Large intestine (tissue), 3 donors: ENCODE measurements at regions not wholly inside any gene's neighbourhood (a gene's known extent, or its start where the extent isn't known, plus 50 kb on each side); places are given as distances from the start of the nearest gene placed in this dataset.

Source experiments
- DNase-seq, 2 donors: peaks; one replicate each; pipeline versions ENCODE4 v3.0.0 to v3.0.0-alpha.2; 2013
- H3K27ac ChIP-seq: one replicate; pipeline ENCODE4 v1.5.1; 2013; ENCODE audit warnings: low read length
- H3K27me3 ChIP-seq: 2 replicates; pipeline ENCODE4 v1.6.1; 2013; ENCODE audit warnings: low read length; ENCODE audit not compliant: control insufficient read depth, insufficient read depth
- H3K36me3 ChIP-seq: 2 replicates; pipeline ENCODE4 v1.6.1; 2013; ENCODE audit warnings: low read length; ENCODE audit not compliant: control insufficient read depth, insufficient read depth
- H3K4me1 ChIP-seq: one replicate; pipeline ENCODE4 v1.6.1; 2013; ENCODE audit warnings: low read length; ENCODE audit not compliant: control insufficient read depth, insufficient read depth
- H3K4me3 ChIP-seq: one replicate; pipeline ENCODE4 v1.5.1; 2013; ENCODE audit warnings: low read length
- H3K9me3 ChIP-seq: one replicate; pipeline ENCODE4 v1.6.1; 2013; ENCODE audit warnings: mild to moderate bottlenecking, low read depth, low read length, moderate library complexity; ENCODE audit not compliant: control insufficient read depth
- WGBS: methylation state at CpG from one replicate; pipeline ENCODE4 v1.1.5; 2013; ENCODE audit warnings: low lambda C conversion rate; ENCODE audit not compliant: insufficient coverage; 5-methylcytosine and 5-hydroxymethylcytosine counted together

GRCh38 chr3:165716592-165716991, 120.6 kb downstream of the BCHE start:
- H3K36me3 ChIP-seq = no peaks in the 10 kb centered on the region
- H3K4me3 ChIP-seq = no peak overlapping the region
- no peak overlapping the region for H3K27ac ChIP-seq
- no peaks in the 10 kb centered on the region for H3K4me1 ChIP-seq
- H3K9me3 ChIP-seq = peaks cover 8% of the 10 kb centered on the region
- no peak for DNase-seq
- H3K27me3 ChIP-seq = no peaks in the 10 kb centered on the region

- no peaks in the 10 kb centered on the region for H3K27me3 ChIP-seq
- DNase-seq = no peak
- H3K27ac ChIP-seq = no peak overlapping the region
- no peak overlapping the region for H3K4me3 ChIP-seq
- H3K9me3 ChIP-seq = no peaks in the 10 kb centered on the region
- no peaks in the 10 kb centered on the region for H3K36me3 ChIP-seq
- no peaks in the 10 kb centered on the region for H3K4me1 ChIP-seq
- no CpG with 5 or more reads among the region's 7 CpGs for WGBS
These were observed 123.7 kb downstream of the BCHE start for GRCh38 chr3:165713479-165713878.

GRCh38 chr3:165712382-165712781, 124.8 kb downstream of the BCHE start:
- Histone ChIP-seq H3K9me3 (no peaks in the 10 kb centered on the region), H3K27me3 (no peaks in the 10 kb centered on the region), H3K27ac (no peak overlapping the region), H3K36me3 (no peaks in the 10 kb centered on the region), H3K4me1 (no peaks in the 10 kb centered on the region), H3K4me3 (no peak overlapping the region)
- WGBS = no CpG with 5 or more reads among the region's 8 CpGs
- no peak for DNase-seq

- Histone ChIP-seq H3K27me3 (no peaks in the 10 kb centered on the region), H3K9me3 (no peaks in the 10 kb centered on the region), H3K27ac (no peak overlapping the region), H3K4me1 (no peaks in the 10 kb centered on the region), H3K4me3 (no peak overlapping the region), H3K36me3 (no peaks in the 10 kb centered on the region)
- no CpG with 5 or more reads among the region's 2 CpGs for WGBS
- no peak for DNase-seq
These were observed 139.3 kb downstream of the BCHE start for GRCh38 chr3:165697910-165698309.

GRCh38 chr3:165696496-165696895, 140.7 kb downstream of the BCHE start:
- Histone ChIP-seq H3K27ac (no peak overlapping the region), H3K4me3 (no peak overlapping the region), H3K9me3 (peaks cover 2% of the 10 kb centered on the region), H3K4me1 (no peaks in the 10 kb centered on the region), H3K36me3 (no peaks in the 10 kb centered on the region), H3K27me3 (no peaks in the 10 kb centered on the region)
- 90% methylated on average over 1 of the region's 1 CpG for whole genome bisulfite sequencing
- DNase-seq = peak in 1 of 2 donors; percentile 36

- Histone ChIP-seq H3K27me3 (no peaks in the 10 kb centered on the region), H3K4me3 (no peak overlapping the region), H3K36me3 (no peaks in the 10 kb centered on the region), H3K9me3 (no peaks in the 10 kb centered on the region), H3K27ac (no peak overlapping the region), H3K4me1 (no peaks in the 10 kb centered on the region)
- no peak for DNase-seq
- WGBS = no CpG with 5 or more reads among the region's 4 CpGs
These were observed 153.3 kb downstream of the BCHE start for GRCh38 chr3:165683947-165684346.

GRCh38 chr3:165682734-165683133, 154.5 kb downstream of the BCHE start:
- no peak for DNase-seq
- no peaks in the 10 kb centered on the region for H3K27me3 ChIP-seq
- WGBS = 100% methylated on average over 1 of the region's 3 CpGs
- H3K4me3 ChIP-seq = no peak overlapping the region
- H3K36me3 ChIP-seq = no peaks in the 10 kb centered on the region
- H3K9me3 ChIP-seq = no peaks in the 10 kb centered on the region
- H3K27ac ChIP-seq = no peak overlapping the region
- H3K4me1 ChIP-seq = no peaks in the 10 kb centered on the region

GRCh38 chr3:165669967-165670366, 167.3 kb downstream of the BCHE start:
- no CpG with 5 or more reads among the region's 2 CpGs for WGBS
- Histone ChIP-seq H3K4me1 (no peaks in the 10 kb centered on the region), H3K9me3 (no peaks in the 10 kb centered on the region), H3K27ac (no peak overlapping the region), H3K27me3 (no peaks in the 10 kb centered on the region), H3K4me3 (no peak overlapping the region), H3K36me3 (no peaks in the 10 kb centered on the region)
- DNase-seq = no peak

- H3K9me3 ChIP-seq = no peaks in the 10 kb centered on the region
- H3K27me3 ChIP-seq = no peaks in the 10 kb centered on the region
- no peak overlapping the region for H3K4me3 ChIP-seq
- no peak for DNase-seq
- H3K36me3 ChIP-seq = no peaks in the 10 kb centered on the region
- no peak overlapping the region for H3K27ac ChIP-seq
- H3K4me1 ChIP-seq = no peaks in the 10 kb centered on the region
These were observed 167.7 kb downstream of the BCHE start for GRCh38 chr3:165669504-165669903.

- 100% methylated on average over 1 of the region's 2 CpGs for WGBS
- DNase-seq = no peak
- no peak overlapping the region for H3K4me3 ChIP-seq
- no peaks in the 10 kb centered on the region for H3K27me3 ChIP-seq
- H3K9me3 ChIP-seq = no peaks in the 10 kb centered on the region
- H3K27ac ChIP-seq = no peak overlapping the region
- no peaks in the 10 kb centered on the region for H3K4me1 ChIP-seq
- no peaks in the 10 kb centered on the region for H3K36me3 ChIP-seq
These were observed 169.5 kb downstream of the BCHE start for GRCh38 chr3:165667676-165668075.

GRCh38 chr3:165658027-165658426, 179.2 kb downstream of the BCHE start:
- H3K9me3 ChIP-seq = peaks cover 3% of the 10 kb centered on the region
- WGBS = no CpG with 5 or more reads among the region's 2 CpGs
- H3K27ac ChIP-seq = no peak overlapping the region
- no peak overlapping the region for H3K4me3 ChIP-seq
- no peaks in the 10 kb centered on the region for H3K36me3 ChIP-seq
- H3K27me3 ChIP-seq = no peaks in the 10 kb centered on the region
- H3K4me1 ChIP-seq = no peaks in the 10 kb centered on the region
- DNase-seq = no peak
